GM18520 (cell line): ENCODE measurements at regions not wholly inside any gene's neighbourhood (a gene's known extent, or its start where the extent isn't known, plus 50 kb on each side); places are given as distances from the start of the nearest gene placed in this dataset.
A peak's percentile ranks its signal among the peaks of the same experiment; 100 is the strongest.

Experiments
- ATAC-seq: cut with Tn5 transposase; IDR thresholded peaks from one replicate; pipeline ENCODE4 v1.9.1; 2021; ENCODE audit not compliant: unreplicated experiment

DNA sequence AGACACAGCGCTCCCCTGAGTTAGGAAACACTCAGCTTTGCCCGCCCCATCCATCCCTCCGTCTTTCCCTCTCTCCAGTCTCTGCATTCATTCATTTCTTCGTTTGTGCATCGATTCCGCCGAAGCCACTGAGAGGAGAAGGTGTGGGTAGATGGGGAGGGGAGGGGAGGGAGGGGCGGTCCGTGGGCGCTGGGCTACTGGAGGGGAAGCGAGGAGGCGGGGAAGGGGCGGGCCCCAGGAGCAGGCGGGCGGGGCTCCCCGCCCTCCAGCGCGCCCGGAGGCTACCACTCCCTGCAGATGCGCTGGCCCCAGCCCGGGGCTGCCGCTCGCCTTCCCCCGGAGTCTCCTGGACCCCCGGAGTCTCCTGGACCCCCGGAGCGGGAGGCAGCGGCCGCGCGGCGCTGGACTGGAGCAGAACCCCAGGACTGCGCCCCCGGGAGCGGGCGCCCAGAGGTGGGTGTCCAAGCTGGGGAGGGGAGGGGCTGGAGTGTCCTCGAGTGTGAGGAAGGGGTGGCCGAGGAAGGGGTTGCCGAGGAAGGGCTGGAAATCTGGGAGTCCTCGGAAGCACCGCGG lies 159.5 kb downstream of the C9orf152 start:
- peak; percentile 65 for ATAC-seq

- ATAC-seq = no peak
Measured at GRCh38 chr9:110048976-110049698, 158.8 kb downstream of the C9orf152 start.

DNA sequence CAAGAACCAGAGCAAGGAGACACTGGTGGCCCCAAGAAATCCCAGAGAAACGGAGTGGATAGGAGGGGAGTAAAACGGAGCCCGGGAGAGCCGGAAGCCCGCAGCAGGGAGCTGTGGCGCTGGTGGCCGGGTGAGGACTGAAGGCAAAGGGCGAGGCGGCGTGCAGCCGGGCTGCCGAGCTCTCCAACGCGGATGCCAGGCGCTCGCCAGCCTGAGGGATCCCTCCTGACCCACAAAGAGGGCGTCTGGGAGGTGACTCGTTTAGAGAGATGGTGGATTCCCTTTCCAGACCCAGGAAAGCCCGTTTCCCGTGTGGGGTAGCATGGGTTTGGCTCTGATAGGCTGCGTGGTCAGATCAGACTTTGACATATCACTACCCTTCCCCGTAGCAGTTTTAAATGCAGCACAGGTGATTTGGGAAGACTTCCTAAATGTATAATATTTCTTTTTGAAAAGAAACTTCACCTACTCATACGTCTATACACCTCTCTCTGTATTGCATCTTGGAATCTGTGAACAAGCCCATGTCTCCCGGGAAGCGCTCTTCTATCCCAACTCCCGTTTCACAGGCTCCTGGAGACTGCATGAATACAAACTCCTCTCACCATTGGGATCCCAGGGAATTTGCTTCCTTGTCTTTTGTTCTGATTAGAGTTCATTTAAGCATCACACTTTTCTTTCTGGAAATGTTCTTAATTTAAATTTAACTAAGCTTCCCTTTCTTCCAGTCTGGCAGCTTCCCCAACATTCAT lies 158.1 kb downstream of the C9orf152 start:
- no peak for ATAC-seq

DNA sequence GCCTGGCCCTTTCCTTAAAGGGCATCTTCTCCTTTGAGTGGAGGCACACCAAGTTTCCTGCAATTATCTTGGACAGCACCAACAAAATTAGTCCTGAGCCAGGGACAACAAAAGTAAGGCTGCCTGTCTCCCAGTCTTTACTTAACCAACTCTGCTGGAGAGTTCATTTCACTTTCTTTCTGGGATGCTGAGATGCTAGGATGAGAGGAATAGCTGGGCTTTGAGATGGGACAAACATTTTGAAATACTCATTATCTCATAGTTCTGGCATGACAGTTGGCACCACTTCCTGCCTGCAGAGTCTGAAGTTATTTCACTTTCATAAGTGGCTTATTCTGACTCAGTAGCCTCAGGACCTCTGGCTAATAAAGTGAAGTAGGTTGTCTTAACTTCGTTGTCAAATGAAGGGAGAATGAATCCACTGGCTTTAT lies 157.0 kb downstream of the C9orf152 start:
- ATAC-seq = peak; percentile 56

DNA sequence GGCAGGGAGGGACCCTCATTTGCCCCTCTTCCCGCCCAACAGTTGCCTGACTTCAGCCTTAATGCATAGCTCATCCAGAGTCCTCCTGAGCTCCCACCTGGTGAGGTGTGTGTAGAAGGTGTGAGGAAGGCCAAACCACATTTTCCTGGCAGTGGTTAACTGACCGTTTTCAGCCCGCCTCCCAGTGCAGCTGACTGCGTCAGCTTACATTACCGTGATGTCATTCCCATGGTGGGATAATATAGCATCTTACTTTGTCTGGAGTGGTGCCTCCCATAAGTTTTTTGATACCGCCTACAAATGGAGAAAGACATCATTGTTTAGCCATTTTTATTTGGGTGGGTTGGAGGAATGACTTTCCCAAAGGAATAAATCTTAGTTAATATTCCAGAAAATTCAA lies 151.9 kb downstream of the C9orf152 start:
- no peak for ATAC-seq

GRCh38 chr9:110058304-110058953 lies 149.5 kb downstream of the C9orf152 start:
- ATAC-seq = no peak

DNA sequence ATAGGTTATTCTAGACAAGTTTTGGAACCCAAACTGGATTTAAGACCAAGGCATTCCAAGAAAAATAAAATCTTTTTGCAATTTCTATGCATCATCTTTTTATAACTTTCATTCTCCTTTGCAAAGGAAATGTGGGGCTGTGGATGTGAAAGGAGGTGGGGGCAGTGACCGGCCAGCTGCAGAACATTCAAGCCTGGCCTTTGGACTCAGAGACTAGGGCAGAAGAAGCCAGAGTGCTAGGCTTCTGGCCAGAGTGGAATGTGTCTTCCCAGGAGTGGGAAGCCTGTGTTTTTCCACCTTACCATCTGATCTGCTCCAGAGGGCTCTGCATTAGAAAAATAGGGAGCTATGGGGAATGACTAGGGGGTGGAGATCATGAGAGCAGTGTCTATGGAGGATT lies 148.5 kb downstream of the C9orf152 start:
- no peak for ATAC-seq

DNA sequence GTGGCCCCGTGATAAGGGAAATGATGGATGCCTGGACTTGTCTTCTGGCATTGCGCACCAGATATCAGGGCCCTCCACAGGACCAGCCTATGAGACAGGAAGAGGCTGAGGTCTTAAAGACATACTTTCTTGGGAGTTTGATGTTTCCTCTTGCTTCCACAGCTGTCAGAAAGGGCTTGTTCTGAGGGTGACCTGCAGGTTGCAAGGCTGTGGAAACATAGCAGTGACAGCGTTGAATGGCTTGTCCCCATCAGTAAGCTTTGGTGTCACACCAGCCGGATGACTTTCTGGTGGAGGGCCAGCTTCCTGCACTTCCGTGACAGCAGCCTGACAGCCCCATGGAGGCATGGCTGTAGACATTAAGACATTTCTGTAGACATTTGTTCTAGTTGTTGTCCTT lies 143.2 kb downstream of the C9orf152 start:
- no peak for ATAC-seq

- no peak for ATAC-seq
Measured at GRCh38 chr9:110065532-110065931, 142.4 kb downstream of the C9orf152 start.

DNA sequence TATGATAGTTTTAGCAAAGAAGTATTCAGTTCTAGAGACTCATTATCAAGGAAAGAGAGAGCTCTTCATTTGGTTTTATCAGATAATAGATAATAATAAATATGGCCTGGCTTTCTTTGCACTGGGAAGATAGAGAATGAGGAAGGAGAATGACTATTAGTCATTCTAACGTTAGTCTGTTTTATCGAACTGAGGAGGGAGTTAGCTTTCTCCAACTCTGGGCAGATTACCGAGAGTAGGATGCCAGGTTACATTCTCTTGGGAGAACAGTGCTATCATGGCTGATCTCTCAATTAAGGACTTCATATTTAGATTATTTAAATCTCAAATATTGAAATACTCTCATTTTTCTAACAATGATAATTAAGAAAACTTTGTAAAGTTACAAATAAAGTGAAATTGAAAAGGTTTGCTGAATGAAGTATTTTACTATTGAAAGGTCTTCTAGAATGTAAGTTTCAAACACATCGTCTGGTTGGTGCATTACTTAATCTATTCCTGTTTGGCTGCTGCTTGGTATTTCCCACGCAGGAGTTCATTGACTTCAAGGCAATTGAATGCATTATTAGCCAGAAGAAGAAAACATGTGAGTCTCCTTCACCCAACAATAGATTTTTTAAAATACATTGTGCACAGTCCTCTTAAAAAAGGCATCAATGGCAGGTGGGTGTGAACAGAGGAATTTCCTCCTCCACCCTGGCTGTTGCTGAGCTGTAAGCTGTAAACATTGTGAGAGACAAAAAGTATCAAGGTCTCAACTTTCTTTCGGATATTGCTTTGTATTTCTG lies 140.8 kb downstream of the C9orf152 start:
- ATAC-seq = no peak

GRCh38 chr9:110068212-110068611 lies 139.7 kb downstream of the C9orf152 start:
- ATAC-seq = no peak

DNA sequence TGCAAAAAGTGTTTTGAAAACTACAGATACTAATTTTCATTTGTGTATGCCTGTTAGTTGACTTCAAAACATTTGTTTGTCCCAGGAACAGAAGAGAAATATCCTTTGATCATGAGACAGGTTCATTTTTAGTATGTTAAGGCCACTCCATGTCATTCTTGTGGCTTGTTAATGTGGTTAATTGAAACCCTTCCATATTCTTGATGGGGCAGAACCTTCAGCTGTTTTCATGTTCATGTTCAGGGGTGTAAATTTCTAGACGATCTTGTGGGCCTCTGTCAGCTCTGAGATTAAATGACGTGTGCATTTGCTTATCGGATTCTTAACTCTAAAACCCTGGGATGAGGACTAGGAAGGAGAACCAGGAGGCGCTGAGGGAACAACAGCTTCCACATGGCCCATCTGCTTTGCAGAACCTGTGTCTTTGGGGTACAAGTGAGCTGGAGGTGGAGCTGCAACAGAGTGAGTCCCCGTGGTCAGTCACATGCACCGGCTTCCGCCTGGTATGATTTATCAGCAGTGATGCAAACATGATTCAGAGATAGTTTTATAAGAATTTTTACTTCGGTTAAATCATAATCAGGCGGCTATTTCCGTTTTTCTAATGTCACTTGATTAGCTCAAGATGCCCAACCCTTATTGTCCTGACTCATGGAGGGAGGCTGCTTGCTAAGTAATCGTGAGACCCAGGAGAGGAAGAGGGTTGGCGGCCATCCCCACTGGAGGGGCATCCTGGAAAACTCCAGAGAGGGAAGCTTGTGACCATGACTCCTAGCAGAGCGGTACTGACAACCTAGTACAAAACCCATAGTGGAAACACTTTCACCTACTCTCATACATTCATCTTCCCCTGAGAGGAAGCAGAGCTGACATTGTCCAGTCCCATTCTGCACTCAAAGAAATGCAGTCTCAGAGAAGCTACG lies 138.4 kb downstream of the C9orf152 start:
- no peak for ATAC-seq

DNA sequence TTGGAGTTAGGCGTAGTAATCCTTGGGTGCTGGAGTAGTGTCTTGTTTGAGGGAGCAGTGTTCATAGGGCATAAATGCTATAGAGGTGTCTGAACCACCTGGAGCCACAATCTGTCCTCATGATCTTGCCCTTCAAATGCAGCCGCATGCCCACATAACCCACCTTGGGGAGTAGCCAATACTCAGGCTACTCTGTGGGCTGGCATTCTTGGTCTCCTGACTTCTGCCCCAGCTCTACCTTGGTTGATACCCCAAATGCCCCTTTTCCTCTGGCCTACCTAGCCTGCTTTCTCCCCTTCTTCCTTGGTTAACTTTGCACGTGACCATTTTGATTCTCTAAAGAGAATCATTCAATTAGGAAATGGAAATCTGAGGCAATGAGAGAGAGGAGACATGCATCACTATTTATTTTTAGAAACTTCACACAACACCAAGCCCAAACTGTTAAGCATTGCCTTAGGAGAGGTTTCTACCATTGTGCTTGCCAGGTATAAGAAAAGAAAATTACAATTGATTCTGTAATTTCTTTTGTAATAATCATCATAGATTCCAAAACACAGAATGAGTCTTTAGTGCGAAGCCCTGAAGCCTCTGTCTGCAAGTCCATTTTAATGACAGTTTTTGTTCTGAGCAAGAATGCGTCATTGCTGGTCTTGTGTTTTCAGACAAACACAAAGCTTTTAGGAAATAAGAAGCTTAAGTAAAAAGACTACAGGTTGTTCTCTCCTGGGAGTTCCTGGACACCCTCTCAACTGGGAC lies 135.2 kb downstream of the C9orf152 start:
- ATAC-seq = no peak

GRCh38 chr9:110073356-110073905 lies 134.5 kb downstream of the C9orf152 start:
- ATAC-seq = no peak

- no peak for ATAC-seq
Measured at GRCh38 chr9:110076894-110077725, 130.8 kb downstream of the C9orf152 start.

DNA sequence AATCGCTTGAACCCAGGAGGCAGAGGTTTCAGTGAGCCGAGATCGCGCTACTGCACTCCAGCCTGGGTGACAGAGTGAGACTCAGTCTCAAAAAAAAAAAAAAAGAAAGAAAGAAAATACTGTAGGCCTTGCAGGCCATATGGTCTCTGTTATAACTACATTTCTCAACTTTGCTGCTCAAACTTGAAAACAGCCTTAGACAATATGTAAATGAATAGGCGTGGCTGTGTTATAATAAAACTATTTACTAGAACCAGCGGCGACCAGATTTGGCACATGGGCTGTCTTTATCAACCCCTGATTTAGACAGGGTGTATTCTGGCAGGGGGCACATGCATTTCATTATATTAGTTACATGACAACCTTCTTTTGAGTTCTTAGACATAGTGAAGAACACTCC lies 130.0 kb downstream of the C9orf152 start:
- ATAC-seq = no peak

DNA sequence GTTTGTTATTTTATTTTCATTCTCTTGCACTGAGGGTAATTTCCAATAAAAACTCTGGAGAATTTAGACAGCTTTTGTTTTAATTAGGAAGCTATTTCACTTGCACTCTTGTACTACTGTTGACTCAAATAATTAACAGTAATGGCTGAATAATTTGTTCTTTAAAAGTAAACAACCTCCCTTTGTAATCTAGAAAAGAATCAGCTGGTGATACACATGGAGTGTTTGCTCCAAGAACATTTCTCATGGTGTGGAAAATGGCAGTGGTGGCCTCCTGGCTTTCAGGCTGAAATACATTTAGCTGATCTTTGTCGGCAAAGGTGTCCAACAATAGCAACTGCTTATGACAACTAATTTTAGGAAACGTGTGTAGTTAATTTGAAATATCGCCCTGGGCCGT lies 129.4 kb downstream of the C9orf152 start:
- no peak for ATAC-seq

GRCh38 chr9:110081395-110081794 lies 126.6 kb downstream of the C9orf152 start:
- no peak for ATAC-seq
